Lower leg skin (tissue), 4 donors: ENCODE measurements at regions not wholly inside any gene's neighbourhood (a gene's known extent, or its start where the extent isn't known, plus 50 kb on each side); places are given as distances from the start of the nearest gene placed in this dataset.

ENCODE experiments used
- DNase-seq, 2 donors: peaks; one replicate each; pipeline ENCODE4 v3.0.0-alpha.2; 2019; ENCODE audit warnings: low spot score in 2 of 2
- H3K4me3 ChIP-seq: fragments of 200-600 bp; sonication (generic); 2 replicates; pipeline ENCODE4 v1.5.1; 2017; ENCODE audit warnings: mild to moderate bottlenecking, low read depth; ENCODE audit not compliant: poor library complexity, severe bottlenecking
- POLR2A ChIP-seq, 2 donors: fragments of 450-650 bp; IDR thresholded peaks; one replicate each; pipeline ENCODE4 v1.6.1; 2016 to 2017; ENCODE audit warnings: antibody characterized with exemption in 2 of 2, mild to moderate bottlenecking in 1 of 2, moderate library complexity in 1 of 2
- WGBS, 2 donors: methylation state at CpG; one replicate each; pipeline ENCODE4 v1.1.5; 2018; 5-methylcytosine and 5-hydroxymethylcytosine counted together
- intact Hi-C: fragments of 100-400 bp; cut with DNase I; formaldehyde crosslinking; loops from one replicate; pipeline ENCODE4 v1.15.0; 2023; ENCODE audit warnings: low total_unique reads
- TF ChIP-seq, protein P1 (sequence below), 3 donors: fragments of 450-650 bp; IDR thresholded peaks; one replicate each; pipeline ENCODE4 v1.5.1; 2016; ENCODE audit warnings: antibody characterized with exemption in 3 of 3, mild to moderate bottlenecking in 3 of 3, moderate library complexity in 2 of 3

DNA sequence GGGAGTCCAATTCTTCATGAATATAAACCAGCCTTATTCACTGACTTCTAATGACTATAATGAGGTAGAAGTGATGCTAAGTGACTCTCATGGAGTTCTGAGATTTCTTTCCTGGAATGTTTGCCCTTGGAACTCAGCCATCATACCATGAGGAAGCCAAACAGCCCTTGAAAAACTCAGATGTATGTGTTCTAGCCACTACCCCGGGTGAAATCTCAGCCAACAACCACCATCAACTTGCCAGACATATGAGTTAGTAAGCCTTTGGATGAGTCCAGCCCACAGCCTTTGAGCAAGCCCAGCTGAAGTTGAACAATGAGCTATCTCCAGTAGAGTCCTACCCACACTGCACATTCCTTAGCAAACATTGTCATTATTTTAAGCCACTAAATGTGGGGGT lies 149.5 kb downstream of the SLC6A15 start:
- 39 to 45% methylated on average over 1 of the region's 1 CpG for WGBS, 2 donors
- no peak for DNase-seq

DNA sequence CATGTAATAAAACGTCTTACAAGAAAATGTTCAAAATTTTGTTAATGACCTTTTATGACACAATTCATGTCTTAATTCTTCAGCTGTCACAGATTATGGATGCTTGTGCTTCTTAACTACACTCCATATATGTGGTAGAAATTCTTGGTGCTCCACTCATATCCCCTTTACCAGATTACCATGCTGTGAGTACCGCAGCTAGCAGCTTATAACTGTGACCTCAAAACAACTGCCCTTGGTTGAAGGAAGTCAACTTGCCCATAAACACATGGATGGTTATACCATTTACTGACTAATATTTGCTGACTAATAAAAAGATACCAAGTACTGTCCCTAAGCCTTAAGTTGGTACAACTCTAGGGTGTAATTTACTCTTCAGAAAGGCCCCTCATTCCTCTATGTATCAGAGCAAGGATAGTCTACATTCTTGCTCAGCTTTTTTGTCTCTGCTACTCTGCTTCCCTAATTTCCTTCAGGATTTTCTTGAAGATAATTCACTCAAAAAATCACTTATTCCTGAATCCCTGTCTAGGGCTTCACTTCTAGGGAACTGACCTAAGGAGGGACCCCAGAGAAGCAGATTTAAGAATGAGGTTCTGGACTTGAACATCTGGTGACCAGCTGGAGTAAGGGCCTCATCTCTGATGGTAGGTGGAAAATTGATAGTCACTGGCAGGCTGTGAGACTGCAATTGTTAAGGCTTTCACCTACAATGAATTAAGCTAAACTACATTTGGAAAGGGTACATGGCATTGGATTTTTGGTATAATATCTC lies 152.3 kb downstream of the SLC6A15 start:
- 54 to 65% methylated on average over 2 of the region's 2 CpGs for WGBS, 2 donors
- no peak overlapping the region for H3K4me3 ChIP-seq
- intact Hi-C loops: no loop called here
- no peak for TF ChIP-seq POLR2A (IDR thresholded peaks at IDR 0.05)
- TF ChIP-seq, protein P1, sequence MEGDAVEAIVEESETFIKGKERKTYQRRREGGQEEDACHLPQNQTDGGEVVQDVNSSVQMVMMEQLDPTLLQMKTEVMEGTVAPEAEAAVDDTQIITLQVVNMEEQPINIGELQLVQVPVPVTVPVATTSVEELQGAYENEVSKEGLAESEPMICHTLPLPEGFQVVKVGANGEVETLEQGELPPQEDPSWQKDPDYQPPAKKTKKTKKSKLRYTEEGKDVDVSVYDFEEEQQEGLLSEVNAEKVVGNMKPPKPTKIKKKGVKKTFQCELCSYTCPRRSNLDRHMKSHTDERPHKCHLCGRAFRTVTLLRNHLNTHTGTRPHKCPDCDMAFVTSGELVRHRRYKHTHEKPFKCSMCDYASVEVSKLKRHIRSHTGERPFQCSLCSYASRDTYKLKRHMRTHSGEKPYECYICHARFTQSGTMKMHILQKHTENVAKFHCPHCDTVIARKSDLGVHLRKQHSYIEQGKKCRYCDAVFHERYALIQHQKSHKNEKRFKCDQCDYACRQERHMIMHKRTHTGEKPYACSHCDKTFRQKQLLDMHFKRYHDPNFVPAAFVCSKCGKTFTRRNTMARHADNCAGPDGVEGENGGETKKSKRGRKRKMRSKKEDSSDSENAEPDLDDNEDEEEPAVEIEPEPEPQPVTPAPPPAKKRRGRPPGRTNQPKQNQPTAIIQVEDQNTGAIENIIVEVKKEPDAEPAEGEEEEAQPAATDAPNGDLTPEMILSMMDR (IDR thresholded peaks at IDR 0.05): no peak
- DNase-seq: no peak

More for the DNA sequence above, 149.5 kb downstream of the SLC6A15 start:
- no peak overlapping the region for H3K4me3 ChIP-seq
- intact Hi-C loops: no loop called here
- TF ChIP-seq POLR2A (IDR thresholded peaks at IDR 0.05): no peak
- TF ChIP-seq, protein P1 (IDR thresholded peaks at IDR 0.05): no peak

DNA sequence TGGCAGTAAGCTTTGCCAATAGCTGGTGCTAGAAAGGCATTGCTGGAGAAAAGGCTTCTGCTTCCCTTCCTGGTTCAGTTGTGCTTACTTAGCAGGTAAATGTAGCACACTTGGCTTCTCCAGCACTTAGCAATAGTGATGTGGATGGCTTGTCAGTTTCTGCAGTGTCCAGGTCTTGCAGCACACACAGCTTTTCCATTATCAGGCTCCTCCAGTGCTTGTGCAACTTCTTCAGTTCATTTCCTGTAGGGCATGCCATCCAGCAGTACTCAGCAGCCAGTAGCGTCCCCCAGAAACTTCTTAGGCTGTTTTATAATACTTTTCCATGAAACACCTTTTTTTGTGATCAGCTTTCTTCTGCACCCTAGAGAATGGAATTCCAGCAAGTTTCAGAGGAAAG lies 154.6 kb downstream of the SLC6A15 start:
- WGBS, 2 donors: 43 to 59% methylated on average over 1 of the region's 1 CpG
- TF ChIP-seq POLR2A (IDR thresholded peaks at IDR 0.05): no peak
- TF ChIP-seq, protein P1 (IDR thresholded peaks at IDR 0.05): no peak

DNA sequence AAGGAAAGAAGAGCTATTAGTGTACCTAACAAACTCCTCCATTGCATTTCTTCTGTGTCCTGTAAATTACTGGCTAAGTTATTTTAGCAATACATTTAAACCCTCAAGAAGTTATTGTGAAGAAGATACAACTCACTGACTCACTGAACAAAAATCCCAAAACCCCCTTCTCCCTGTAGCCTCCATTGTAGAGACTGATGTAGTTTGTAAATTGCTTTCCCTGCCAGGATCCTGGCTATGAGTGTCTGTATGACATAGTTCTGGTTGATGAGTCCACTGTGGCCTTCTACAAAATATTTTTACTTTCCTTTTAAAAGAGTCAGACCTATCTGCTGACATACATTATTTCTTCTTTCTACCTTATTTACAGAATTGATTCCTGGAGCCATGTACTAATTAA lies 155.6 kb downstream of the SLC6A15 start:
- TF ChIP-seq POLR2A (IDR thresholded peaks at IDR 0.05): no peak
- TF ChIP-seq, protein P1 (IDR thresholded peaks at IDR 0.05): no peak
- H3K4me3 ChIP-seq: no peak overlapping the region
- intact Hi-C loops: no loop called here
- DNase-seq: no peak

More for the DNA sequence above, 154.6 kb downstream of the SLC6A15 start:
- no peak overlapping the region for H3K4me3 ChIP-seq
- no peak for DNase-seq
- intact Hi-C loops: no loop called here

DNA sequence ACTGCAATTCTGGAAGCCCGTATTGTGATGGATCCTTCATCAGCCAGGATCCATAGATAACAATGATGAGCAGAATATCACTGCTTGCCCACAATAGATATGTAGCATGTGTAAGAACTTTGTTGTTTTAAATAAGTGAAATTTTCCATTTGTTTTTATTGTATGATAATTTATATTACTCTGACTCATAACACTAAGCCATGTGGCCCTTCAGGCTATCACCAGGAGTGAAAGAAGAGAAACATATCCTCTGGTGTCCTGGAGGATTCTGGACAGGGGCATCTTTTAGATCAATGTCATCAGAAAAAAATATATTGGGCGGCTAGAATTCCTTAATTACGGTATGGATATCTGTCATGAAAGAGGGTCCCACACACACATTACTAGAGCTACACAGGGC lies 167.5 kb downstream of the SLC6A15 start:
- intact Hi-C loops: no loop called here
- DNase-seq: no peak
- TF ChIP-seq, protein P1 (IDR thresholded peaks at IDR 0.05): no peak
- no peak for TF ChIP-seq POLR2A (IDR thresholded peaks at IDR 0.05)
- 78 to 94% methylated on average over 3 of the region's 3 CpGs for WGBS, 2 donors
- H3K4me3 ChIP-seq: no peak overlapping the region

DNA sequence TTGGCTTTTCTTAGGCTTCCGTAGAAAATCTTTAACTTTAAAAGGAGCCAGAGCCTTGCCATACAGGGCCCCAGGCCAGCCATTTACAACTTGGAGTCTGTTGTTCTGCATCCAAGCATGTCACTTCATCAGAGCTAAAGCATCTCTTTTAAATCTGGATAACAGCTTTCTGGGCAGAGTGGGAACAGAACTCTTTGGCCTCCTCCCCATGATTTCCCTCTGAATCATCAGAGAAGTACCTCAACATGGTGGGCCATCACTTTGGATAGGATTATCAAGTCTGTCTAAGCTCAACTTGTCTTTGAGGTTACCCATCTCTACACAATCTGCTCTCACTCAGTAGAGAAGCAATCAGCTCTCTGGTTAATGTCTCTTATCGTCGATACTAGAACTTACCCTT lies 170.9 kb downstream of the SLC6A15 start:
- no peak for DNase-seq
- no peak overlapping the region for H3K4me3 ChIP-seq
- TF ChIP-seq, protein P1 (IDR thresholded peaks at IDR 0.05): no peak
- no peak for TF ChIP-seq POLR2A (IDR thresholded peaks at IDR 0.05)
- intact Hi-C loops: no loop called here
- 40 to 47% methylated on average over 3 of the region's 3 CpGs for WGBS, 2 donors
